ENCODE measurements at regions not wholly inside any gene's neighbourhood (a gene's known extent, or its start where the extent isn't known, plus 50 kb on each side); places are given as distances from the start of the nearest gene placed in this dataset.

GRCh38 chrX:77065896-77066295, 381.3 kb upstream of the FGF16 start:
- no peak overlapping the region for H3K27ac Mint-ChIP-seq

More at GRCh38 chrX:77065896-77066295, 381.3 kb upstream of the FGF16 start:
- no CpG with 5 or more reads among the region's 11 CpGs for WGBS (ENCODE audit: extremely low coverage, insufficient read length, low lambda C conversion rate)
- Histone ChIP-seq H3K4me2 (ENCODE audit: insufficient read depth, insufficient read length, low read length) (no peak overlapping the region), H3K9ac (ENCODE audit: extremely low read depth, insufficient read length, low read length) (no peak overlapping the region), H4K8ac (replicated peaks; ENCODE audit: insufficient read length, low read depth, low read length) (no peak overlapping the region), H2BK5ac (ENCODE audit: insufficient read length, low read length) (no peak overlapping the region), H3K56ac (ENCODE audit: insufficient read length, low read depth, low read length) (no peak overlapping the region), H3K27me3 (ENCODE audit: insufficient read depth, low read length) (no peaks in the 10 kb centered on the region), H3K4me1 (ENCODE audit: insufficient read depth, low read length) (no peaks in the 10 kb centered on the region), H2BK120ac (ENCODE audit: low read depth, low read length, poor library complexity, severe bottlenecking) (no peak overlapping the region), H4K20me1 (ENCODE audit: control insufficient read depth, insufficient read depth, insufficient read length) (no peaks in the 10 kb centered on the region), H3K79me2 (ENCODE audit: insufficient read depth, low read length) (no peaks in the 10 kb centered on the region), H3K9me3 (ENCODE audit: control insufficient read depth, low read depth, low read length) (peaks cover 41% of the 10 kb centered on the region), H3K4ac (ENCODE audit: low read depth, low read length) (no peak overlapping the region), H3K23me2 (ENCODE audit: insufficient read length, low read depth, low read length, poor library complexity, severe bottlenecking) (no peaks in the 10 kb centered on the region), H4K5ac (ENCODE audit: insufficient read length, low read depth, low read length) (no peak overlapping the region), H3K18ac (ENCODE audit: insufficient read length, low read depth, low read length) (no peak overlapping the region), H2AK5ac (ENCODE audit: insufficient read length, low read length) (no peak overlapping the region), H4K91ac (ENCODE audit: insufficient read length, low read depth, low read length) (no peak overlapping the region), H3K23ac (ENCODE audit: insufficient read length, low read depth, low read length) (no peak overlapping the region), H3T11ph (ENCODE audit: low read length) (no peak overlapping the region), H2AFZ (ENCODE audit: low read length) (no peak overlapping the region), H3K14ac (ENCODE audit: insufficient read depth, low read length) (no peak overlapping the region), H3K27ac (ENCODE audit: insufficient read length, low read depth, low read length) (no peak overlapping the region), H2BK12ac (ENCODE audit: insufficient read length, low read depth, low read length) (no peak overlapping the region), H2BK15ac (ENCODE audit: low read depth, low read length) (no peak overlapping the region), H2BK20ac (ENCODE audit: low read depth, low read length, poor library complexity, severe bottlenecking) (no peak overlapping the region), H3K79me1 (ENCODE audit: insufficient read depth, low read depth, low read length, poor library complexity, severe bottlenecking) (no peaks in the 10 kb centered on the region)
- DNase-seq: no peak
- H3K4me1 Mint-ChIP-seq: peaks cover 0 to 11% of the 10 kb centered on the region in 2 experiments; a peak in 2 of 4 replicates
- no peak overlapping the region for H3K4me3 Mint-ChIP-seq
- H3K36me3 Mint-ChIP-seq (ENCODE audit: insufficient read depth in 1 of 3, low read depth in 3 of 3): peaks cover 0 to 4% (median 2%) of the 10 kb centered on the region in 3 experiments; a peak in 2 of 7 replicates
- TF ChIP-seq, protein P1, sequence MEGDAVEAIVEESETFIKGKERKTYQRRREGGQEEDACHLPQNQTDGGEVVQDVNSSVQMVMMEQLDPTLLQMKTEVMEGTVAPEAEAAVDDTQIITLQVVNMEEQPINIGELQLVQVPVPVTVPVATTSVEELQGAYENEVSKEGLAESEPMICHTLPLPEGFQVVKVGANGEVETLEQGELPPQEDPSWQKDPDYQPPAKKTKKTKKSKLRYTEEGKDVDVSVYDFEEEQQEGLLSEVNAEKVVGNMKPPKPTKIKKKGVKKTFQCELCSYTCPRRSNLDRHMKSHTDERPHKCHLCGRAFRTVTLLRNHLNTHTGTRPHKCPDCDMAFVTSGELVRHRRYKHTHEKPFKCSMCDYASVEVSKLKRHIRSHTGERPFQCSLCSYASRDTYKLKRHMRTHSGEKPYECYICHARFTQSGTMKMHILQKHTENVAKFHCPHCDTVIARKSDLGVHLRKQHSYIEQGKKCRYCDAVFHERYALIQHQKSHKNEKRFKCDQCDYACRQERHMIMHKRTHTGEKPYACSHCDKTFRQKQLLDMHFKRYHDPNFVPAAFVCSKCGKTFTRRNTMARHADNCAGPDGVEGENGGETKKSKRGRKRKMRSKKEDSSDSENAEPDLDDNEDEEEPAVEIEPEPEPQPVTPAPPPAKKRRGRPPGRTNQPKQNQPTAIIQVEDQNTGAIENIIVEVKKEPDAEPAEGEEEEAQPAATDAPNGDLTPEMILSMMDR (conservative IDR thresholded peaks at IDR 0.05): no peak
- peaks cover 68 to 94% of the 10 kb centered on the region in 2 experiments for H3K9me3 Mint-ChIP-seq
- H3K27me3 Mint-ChIP-seq (ENCODE audit: low read depth): peaks cover 1% of the 10 kb centered on the region; the same call in 1 of the 2 replicates

All from H9 (cell line).